ENCODE measurements at regions not wholly inside any gene's neighbourhood (a gene's known extent, or its start where the extent isn't known, plus 50 kb on each side); places are given as distances from the start of the nearest gene placed in this dataset.

DNA sequence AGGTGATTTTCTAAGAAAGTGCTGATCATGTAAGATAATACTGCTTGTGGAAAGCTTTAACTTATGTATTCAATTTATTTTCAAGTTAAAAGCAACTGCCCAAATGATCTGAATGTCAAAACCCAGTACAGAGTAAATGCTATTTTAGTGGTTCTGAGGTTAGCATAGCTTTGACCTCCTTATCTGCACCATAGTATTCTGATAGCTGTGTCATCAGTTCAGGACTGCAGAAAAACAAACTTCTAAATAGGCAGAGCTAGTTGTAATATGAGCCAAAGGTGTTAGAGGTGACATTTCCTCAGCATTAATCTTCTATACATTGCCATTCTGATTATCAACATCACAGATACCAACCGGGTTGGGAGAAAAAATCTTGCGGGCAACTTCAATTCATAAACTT lies 758.7 kb downstream of the SLITRK5 start:
- ATAC-seq: no peak
- ChIA-PET CTCF (no interaction called here), POLR2A (no interaction called here)
- H3K4me3 ChIP-seq: no peak overlapping the region
- H3K4me2 ChIP-seq: no peak overlapping the region
- DNase-seq (ENCODE audit: low read depth in 1 of 2, low spot score in 1 of 2): no peak
- no peak for FAIRE-seq
- 77% methylated on average over 2 of the region's 2 CpGs for WGBS (ENCODE audit: missing lambda C conversion rate)
- no peaks in the 10 kb centered on the region for H3K9me3 ChIP-seq
- no peak overlapping the region for H3K27ac ChIP-seq
- no peak for TF ChIP-seq EHF (CRISPR knock-in tag; IDR thresholded peaks at IDR 0.05)
- no peaks in the 10 kb centered on the region for H3K4me1 ChIP-seq

- H3K9me3 ChIP-seq: no peaks in the 10 kb centered on the region
- FAIRE-seq (no peak), ATAC-seq (no peak), DNase-seq (ENCODE audit: low read depth in 1 of 2, low spot score in 1 of 2) (no peak)
- H3K27ac ChIP-seq: no peak overlapping the region
- POLR2A ChIA-PET: no interaction called here
- CTCF ChIA-PET: interaction anchor here (0.7 kb wide), 1 partner anchor 1701 kb away, joined by 3 read pairs; no protein-coding TSS in a partner anchor
- 49% methylated on average over 6 of the region's 6 CpGs for WGBS (ENCODE audit: missing lambda C conversion rate)
- TF ChIP-seq ZSCAN20 (CRISPR knock-in tag; IDR thresholded peaks at IDR 0.05) (no peak), CHD2 (IDR thresholded peaks at IDR 0.05; ENCODE audit: low read length, partially characterized antibody) (no peak), PBX3 (IDR thresholded peaks at IDR 0.05) (no peak), HOXA7 (CRISPR knock-in tag; IDR thresholded peaks at IDR 0.05) (no peak), FOSL2 (IDR thresholded peaks at IDR 0.05) (no peak), FOSL2 (CRISPR knock-in tag; IDR thresholded peaks at IDR 0.05) (no peak), ZNF302 (CRISPR knock-in tag; IDR thresholded peaks at IDR 0.05) (no peak), HEYL (CRISPR knock-in tag; IDR thresholded peaks at IDR 0.05) (no peak), ZFP36 (IDR thresholded peaks at IDR 0.05; ENCODE audit: borderline replicate concordance, partially characterized antibody) (no peak), RAD21 (conservative IDR thresholded peaks at IDR 0.05 in 1 of 2, IDR thresholded peaks at IDR 0.05 in 1 of 2) (no peak)
- no peaks in the 10 kb centered on the region for H3K4me1 ChIP-seq
- no peak overlapping the region for H3K4me2 ChIP-seq
- H3K4me3 ChIP-seq: no peak overlapping the region
Observed at GRCh38 chr13:88434953-88435352, 763.8 kb downstream of the SLITRK5 start.

- WGBS (ENCODE audit: missing lambda C conversion rate): 12% methylated on average over 1 of the region's 1 CpG
- POLR2A ChIA-PET: no interaction called here
- TF ChIP-seq POLR2A (IDR thresholded peaks at IDR 0.05; ENCODE audit: low read length): no peak
- TF ChIP-seq, protein P1, sequence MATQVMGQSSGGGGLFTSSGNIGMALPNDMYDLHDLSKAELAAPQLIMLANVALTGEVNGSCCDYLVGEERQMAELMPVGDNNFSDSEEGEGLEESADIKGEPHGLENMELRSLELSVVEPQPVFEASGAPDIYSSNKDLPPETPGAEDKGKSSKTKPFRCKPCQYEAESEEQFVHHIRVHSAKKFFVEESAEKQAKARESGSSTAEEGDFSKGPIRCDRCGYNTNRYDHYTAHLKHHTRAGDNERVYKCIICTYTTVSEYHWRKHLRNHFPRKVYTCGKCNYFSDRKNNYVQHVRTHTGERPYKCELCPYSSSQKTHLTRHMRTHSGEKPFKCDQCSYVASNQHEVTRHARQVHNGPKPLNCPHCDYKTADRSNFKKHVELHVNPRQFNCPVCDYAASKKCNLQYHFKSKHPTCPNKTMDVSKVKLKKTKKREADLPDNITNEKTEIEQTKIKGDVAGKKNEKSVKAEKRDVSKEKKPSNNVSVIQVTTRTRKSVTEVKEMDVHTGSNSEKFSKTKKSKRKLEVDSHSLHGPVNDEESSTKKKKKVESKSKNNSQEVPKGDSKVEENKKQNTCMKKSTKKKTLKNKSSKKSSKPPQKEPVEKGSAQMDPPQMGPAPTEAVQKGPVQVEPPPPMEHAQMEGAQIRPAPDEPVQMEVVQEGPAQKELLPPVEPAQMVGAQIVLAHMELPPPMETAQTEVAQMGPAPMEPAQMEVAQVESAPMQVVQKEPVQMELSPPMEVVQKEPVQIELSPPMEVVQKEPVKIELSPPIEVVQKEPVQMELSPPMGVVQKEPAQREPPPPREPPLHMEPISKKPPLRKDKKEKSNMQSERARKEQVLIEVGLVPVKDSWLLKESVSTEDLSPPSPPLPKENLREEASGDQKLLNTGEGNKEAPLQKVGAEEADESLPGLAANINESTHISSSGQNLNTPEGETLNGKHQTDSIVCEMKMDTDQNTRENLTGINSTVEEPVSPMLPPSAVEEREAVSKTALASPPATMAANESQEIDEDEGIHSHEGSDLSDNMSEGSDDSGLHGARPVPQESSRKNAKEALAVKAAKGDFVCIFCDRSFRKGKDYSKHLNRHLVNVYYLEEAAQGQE (IDR thresholded peaks at IDR 0.05): no peak
- TF ChIP-seq CEBPB (IDR thresholded peaks at IDR 0.05): no peak
- no peak for TF ChIP-seq FOXS1 (CRISPR knock-in tag; IDR thresholded peaks at IDR 0.05)
- TF ChIP-seq, protein P2, sequence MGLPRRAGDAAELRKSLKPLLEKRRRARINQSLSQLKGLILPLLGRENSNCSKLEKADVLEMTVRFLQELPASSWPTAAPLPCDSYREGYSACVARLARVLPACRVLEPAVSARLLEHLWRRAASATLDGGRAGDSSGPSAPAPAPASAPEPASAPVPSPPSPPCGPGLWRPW (IDR thresholded peaks at IDR 0.05): no peak
- TF ChIP-seq, protein P3, sequence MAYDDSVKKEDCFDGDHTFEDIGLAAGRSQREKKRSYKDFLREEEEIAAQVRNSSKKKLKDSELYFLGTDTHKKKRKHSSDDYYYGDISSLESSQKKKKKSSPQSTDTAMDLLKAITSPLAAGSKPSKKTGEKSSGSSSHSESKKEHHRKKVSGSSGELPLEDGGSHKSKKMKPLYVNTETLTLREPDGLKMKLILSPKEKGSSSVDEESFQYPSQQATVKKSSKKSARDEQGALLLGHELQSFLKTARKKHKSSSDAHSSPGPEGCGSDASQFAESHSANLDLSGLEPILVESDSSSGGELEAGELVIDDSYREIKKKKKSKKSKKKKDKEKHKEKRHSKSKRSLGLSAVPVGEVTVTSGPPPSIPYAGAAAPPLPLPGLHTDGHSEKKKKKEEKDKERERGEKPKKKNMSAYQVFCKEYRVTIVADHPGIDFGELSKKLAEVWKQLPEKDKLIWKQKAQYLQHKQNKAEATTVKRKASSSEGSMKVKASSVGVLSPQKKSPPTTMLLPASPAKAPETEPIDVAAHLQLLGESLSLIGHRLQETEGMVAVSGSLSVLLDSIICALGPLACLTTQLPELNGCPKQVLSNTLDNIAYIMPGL (CRISPR knock-in tag; IDR thresholded peaks at IDR 0.05; ENCODE audit: borderline replicate concordance): no peak
- Histone ChIP-seq H3K4me1 (no peaks in the 10 kb centered on the region), H3K27ac (no peak overlapping the region), H3K4me2 (no peak overlapping the region), H3K9me3 (no peaks in the 10 kb centered on the region), H3K4me3 (no peak overlapping the region)
- ATAC-seq (no peak), FAIRE-seq (no peak), DNase-seq (ENCODE audit: low read depth in 1 of 2, low spot score in 1 of 2) (no peak)
- CTCF ChIA-PET: no interaction called here
Observed at GRCh38 chr13:88436974-88437373, 765.8 kb downstream of the SLITRK5 start.
